ENCODE measurements at regions not wholly inside any gene's neighbourhood (a gene's known extent, or its start where the extent isn't known, plus 50 kb on each side); places are given as distances from the start of the nearest gene placed in this dataset.

- no peak for TF ChIP-seq PBX3 (CRISPR knock-in tag; IDR thresholded peaks at IDR 0.05)
- no peak for TF ChIP-seq CTCF (tag by site-specific recombination; IDR thresholded peaks at IDR 0.05)
- no peak for TF ChIP-seq ZNF513 (tag by site-specific recombination; IDR thresholded peaks at IDR 0.05)
- TF ChIP-seq ZNF707 (tag by site-specific recombination; IDR thresholded peaks at IDR 0.05), result no peak
- TF ChIP-seq GLI4 (tag by site-specific recombination; IDR thresholded peaks at IDR 0.05), result no peak
These were observed 970.9 kb upstream of the LRRN3 start for GRCh38 chr7:110119883-110120581.
